CMK (cell line): ENCODE measurements at regions not wholly inside any gene's neighbourhood (a gene's known extent, or its start where the extent isn't known, plus 50 kb on each side); places are given as distances from the start of the nearest gene placed in this dataset.

Experiments
- DNase-seq: peaks from one replicate; pipeline ENCODE4 v3.0.0-alpha.2; 2010; ENCODE audit warnings: low read depth

- no peak for DNase-seq
Observed at GRCh38 chr2:217654168-217654567, 348.6 kb downstream of the TNS1 start.

- no peak for DNase-seq
Observed at GRCh38 chr2:217652761-217653639, 349.8 kb downstream of the TNS1 start.

DNA sequence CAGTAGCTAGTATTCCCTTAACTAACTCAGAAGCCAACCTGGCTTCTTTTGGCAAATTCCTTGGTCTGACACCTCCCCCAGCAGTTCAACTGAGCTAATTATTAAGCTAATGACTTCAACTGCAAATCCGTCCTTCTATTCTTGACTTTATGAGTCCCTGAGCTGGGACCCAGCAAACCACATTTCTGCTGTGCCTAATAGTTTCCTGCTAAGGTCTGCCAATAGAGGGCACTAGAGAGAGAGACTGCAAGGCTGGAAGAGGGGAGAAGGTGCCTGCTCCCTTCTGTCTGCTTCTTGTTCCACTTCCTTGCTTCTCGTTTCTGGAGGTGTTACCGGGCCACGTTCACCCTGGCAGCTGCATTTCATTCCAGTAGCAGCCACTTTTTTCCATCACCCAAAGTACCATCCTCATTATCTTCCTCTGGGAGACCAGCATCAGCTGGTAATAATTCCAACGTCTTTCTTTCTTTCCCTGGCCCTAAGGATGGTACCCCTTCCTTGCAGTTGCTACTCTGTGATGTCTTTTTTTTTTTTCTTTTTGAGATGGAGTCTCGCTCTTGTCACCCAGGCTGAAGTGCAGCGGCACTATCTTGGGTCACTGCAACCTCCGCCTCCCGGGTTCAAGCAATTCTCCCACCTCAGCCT, 352.0 kb downstream of the TNS1 start:
- DNase-seq = peak; percentile 17

DNA sequence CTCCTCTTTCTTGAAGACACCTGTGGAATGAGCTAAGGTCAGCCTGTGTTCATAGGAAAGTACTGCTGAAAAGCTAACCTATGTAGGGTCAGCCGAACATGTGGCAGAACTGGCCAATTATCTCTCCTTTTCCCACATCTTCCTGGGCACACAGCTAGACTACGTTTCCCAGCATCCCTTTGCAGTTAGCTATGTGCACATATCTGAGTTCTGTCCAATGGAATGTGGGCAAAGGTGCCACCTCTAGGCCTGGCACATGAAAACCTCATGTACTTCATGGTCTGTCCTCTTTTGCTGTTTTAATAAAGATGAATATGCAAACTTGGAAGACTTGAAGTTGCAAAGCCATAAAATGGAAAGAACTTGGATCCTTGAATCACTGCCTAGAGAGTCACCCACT, 352.6 kb downstream of the TNS1 start:
- no peak for DNase-seq

- no peak for DNase-seq
Observed at GRCh38 chr2:217647925-217648324, 354.9 kb downstream of the TNS1 start.

DNA sequence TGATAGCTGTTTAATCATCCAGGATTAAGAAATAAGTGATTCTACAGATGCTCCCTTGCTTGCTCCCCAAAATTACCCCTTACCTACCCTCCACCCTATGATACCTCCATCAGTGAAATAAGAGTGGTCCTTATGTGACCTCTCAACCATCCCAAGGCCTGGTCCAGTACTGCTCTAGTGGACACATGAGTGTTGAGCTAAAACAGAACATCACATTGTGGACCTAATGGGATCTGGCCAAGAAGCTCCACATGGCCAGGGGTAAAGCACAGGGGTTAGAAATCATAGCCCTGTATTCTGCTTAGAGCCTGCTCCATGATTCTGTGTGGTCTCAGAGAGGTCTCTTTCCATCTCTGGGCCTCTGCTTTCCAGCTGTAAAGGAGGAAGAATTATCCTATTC, 355.6 kb downstream of the TNS1 start:
- no peak for DNase-seq

DNA sequence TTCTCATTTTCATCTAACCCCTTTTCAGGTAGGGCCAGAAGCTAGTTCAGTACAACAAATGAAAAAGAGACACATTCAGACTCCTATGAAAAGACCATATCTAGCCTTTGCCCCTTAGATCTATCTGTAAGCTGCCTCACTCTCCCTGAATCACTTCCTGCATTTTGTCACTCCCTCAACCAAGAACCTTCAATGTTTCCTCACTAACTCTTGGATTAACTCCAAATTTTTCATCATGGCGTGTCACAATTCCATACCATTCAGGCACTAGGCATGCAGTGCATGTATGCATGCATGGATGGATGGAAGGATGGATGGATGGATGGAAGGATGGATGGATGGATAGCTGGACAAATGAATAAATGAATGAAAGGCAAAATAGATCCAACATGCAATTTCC, 356.9 kb downstream of the TNS1 start:
- DNase-seq = no peak

GRCh38 chr2:217643789-217644301, 358.9 kb downstream of the TNS1 start:
- DNase-seq = no peak

DNA sequence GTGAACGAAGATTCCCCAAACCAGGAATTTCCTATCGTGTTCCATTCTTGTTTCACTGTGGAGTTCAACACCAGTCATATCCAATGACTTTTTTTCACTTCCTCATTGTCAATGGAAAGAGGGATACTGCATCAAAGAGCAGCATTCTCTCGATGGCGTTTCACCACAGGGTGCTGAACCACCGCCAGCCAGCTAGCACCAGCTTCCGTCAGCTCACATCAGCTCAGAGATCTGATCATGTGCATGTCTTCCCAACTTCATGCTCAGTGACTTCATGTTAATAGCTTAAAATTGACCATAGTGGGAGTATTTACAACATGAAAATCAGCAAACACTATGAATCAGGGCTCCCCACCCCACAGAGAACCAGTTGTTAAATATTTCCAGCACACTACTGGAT, 359.9 kb downstream of the TNS1 start:
- no peak for DNase-seq

- DNase-seq = no peak
Observed at GRCh38 chr2:217641960-217642359, 360.8 kb downstream of the TNS1 start.

DNA sequence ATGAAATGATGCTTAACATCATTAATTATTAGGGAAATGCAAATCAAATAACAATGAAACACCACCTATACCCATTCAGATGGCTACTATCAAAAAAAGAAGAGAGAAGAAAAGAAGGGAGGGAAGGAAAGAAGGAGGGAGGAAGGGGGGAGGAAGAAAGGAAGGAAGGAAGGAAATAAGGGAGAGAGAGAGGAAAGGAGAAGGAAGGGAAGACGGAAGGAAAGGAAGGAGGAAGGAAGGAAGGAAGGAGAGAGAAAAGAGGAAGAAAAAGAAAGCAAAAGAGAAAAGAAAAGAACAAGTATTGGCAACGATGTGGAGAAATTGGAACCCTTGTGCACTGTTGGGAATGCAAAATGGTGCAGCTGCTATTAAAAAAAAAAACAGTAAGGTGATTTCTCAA, 363.3 kb downstream of the TNS1 start:
- no peak for DNase-seq

- no peak for DNase-seq
Observed at GRCh38 chr2:217638533-217638932, 364.3 kb downstream of the TNS1 start.

DNA sequence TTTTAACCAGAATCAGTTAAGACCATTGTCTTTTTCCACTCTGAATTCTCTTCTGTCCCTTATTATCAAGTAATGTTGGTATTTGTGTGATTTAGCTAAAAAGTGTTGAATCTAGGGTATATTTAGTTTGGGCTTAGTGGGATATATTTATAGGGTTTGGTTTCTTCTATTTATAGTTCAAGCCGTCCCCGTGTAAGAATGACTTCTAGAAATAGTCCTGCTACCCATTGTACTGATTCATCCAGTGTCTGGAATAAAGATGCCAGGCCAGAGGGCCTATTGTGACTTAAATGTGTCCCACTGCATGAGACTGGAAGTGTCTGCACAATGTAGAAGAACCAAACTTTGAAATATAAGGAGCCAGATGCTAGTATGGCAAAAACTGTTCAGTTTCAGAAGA, 364.8 kb downstream of the TNS1 start:
- DNase-seq = no peak

DNA sequence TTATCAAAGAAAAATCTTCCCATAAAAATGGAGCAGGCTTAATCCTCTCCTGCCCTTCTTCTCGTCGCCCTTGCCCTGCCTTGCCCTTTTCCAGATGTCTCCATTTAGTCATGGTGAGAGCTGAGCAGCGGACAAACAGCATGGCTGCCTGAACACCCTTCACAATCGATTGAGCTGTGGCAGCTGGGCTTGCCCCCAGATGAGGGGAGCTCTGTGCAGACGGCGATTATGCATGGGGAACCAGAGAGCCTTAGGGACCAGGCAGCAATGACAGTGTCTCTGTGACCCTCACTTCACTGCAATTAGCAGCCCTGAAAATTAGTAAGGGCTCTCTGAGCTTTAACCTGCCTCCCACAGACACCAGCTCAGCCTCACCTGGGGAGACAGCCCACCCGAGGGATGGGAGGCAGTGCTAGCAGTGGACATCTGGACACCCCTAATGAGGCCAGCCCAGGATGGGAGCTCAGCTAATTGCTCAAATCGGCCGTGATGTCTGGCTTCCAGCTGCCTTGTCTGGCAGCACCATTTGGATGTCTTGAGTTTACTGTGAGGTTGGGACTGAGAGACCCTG, 365.7 kb downstream of the TNS1 start:
- DNase-seq = no peak

DNA sequence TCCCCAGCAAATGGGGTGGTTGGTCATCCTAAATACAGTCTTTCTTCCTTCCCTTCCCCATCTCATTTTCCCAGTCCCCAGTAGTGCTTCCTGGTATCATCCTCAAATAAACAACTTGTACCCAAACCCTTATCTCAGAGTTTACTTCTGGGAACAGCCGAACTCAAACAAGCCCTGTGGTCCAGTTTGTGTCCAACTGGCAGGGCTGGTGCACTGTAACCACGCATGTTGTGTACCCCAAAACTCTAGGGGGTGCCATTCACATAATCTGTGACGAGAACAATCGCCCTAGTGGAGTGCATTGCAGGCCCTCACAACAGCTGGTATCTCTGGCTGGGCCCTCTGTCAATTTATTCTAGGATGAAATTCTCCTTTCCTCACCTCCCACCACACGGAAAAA, 366.2 kb downstream of the TNS1 start:
- DNase-seq = no peak

DNA sequence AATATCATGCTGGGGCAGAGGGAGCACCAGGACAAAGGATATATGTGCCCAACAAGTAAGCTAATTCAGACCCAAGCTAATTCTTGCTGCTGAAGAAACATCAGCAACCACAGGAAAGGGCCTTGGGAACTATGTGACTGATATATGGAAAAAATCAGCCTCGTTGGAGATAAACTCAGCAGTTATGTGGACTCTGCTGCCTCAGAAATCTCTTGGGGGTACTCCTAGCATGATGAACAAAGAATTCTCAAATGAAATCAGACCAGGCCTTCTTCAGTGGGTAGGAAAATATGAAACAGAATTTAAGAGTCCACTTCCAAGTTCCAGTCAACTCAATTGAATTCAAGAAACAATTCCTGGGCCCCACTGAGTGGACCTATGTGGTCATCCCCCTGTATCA, 367.9 kb downstream of the TNS1 start:
- DNase-seq = no peak

DNA sequence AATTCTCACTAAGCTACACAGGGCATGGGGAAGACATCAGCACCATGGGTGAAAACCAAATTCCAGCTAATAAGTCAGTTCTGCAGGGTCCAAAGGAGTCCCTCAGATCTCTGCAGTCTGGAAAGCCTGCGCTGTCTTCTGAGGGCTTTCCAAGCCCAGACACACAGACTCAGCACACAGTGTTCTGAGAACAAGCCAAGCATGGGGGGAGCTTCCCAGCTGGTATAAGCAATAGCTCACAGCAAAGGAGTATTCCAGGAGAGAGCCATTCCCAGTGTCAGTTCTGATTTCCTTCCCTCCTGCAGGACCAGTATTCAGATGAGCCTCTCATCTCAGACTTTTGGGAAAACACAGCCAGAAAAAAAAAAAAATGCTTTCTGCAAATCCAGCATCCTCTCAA, 370.8 kb downstream of the TNS1 start:
- no peak for DNase-seq

- DNase-seq = no peak
Observed at GRCh38 chr2:217631115-217631514, 371.7 kb downstream of the TNS1 start.

- no peak for DNase-seq
Observed at GRCh38 chr2:217629347-217629746, 373.4 kb downstream of the TNS1 start.

- no peak for DNase-seq
Observed at GRCh38 chr2:217628061-217628460, 374.7 kb downstream of the TNS1 start.

DNA sequence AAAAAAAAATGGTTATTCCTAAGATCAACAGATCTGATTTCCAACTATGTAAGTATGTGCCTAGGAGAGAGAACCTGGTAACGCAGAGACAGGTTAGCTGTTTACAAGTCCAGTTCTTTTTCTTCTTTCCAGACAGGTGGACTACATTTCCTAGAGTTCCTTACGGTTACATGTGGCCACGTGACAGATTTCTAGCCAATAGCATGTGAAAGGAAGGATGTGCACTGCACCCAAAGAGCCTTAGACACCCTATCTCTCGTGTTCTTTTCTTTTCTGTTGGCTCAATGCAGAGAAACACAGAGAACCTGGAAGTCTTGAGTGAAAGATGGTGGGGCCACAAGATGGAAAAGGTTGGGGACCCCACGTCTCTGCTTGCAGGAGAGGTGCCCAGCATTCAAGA, 375.9 kb downstream of the TNS1 start:
- no peak for DNase-seq

GRCh38 chr2:217625557-217626169, 377.1 kb downstream of the TNS1 start:
- DNase-seq = no peak
